Heart left ventricle (tissue), 13 donors: ENCODE measurements at regions not wholly inside any gene's neighbourhood (a gene's known extent, or its start where the extent isn't known, plus 50 kb on each side); places are given as distances from the start of the nearest gene placed in this dataset.

Experiments
- CTCF ChIP-seq, 12 donors: fragments of 200-600 bp; sonication (generic) in 4 of 12; IDR thresholded peaks; one replicate each; pipeline versions ENCODE4 v1.5.0 to v1.8.0; 2018 to 2022; ENCODE audit warnings: antibody characterized with exemption in 12 of 12, mild to moderate bottlenecking in 5 of 12
- POLR2A ChIP-seq, 2 donors: fragments of 450-650 bp; IDR thresholded peaks; one replicate each; pipeline ENCODE4 v1.6.1; 2017; ENCODE audit warnings: antibody characterized with exemption in 2 of 2, mild to moderate bottlenecking in 2 of 2, moderate library complexity in 2 of 2
- donor health status: ischemic (EF 13 %, LVEDD 7.1; RV severe dilation, severe dysfunction).
- donor health status: DM: no; HTN: yes; CAD: no.
- donor health status: DM: no; HTN: no; CAD: no.
- donor health status: ischemic (EF 25% LVEDD 6.9; RV normal size, moderate dysfunction).
- donor health status: ischemic (EF 25% LVEDD 5.7; RV mildly dilated, moderate dysfunction).
- donor health status: ischemic (EF 35%, LVEDD 5.7; RV mildly dilated, moderate dysfunction).
- donor health status: nonischemic (EF 11% LVEDD 7.7; RV severe dilation, severe dysfunction).
- donor health status: DM: yes; HTN: yes; CAD: no.
- donor health status: PGD.
- donor health status: ischemic (EF 29% LVEDD 5.4; RV normal size, mild dysfunction).
- donor health status: nonischemic (EF 23%, LVEDD 6.1; RV moderate dilation, normal function).

- TF ChIP-seq CTCF (IDR thresholded peaks at IDR 0.05) (peak in 1 of 12 donors; percentile 13), POLR2A (IDR thresholded peaks at IDR 0.05) (no peak)
Observed at GRCh38 chr12:67788118-67788517, 139.6 kb downstream of the DYRK2 start.
